Endothelial cell of umbilical vein (primary cell): ENCODE measurements at regions not wholly inside any gene's neighbourhood (a gene's known extent, or its start where the extent isn't known, plus 50 kb on each side); places are given as distances from the start of the nearest gene placed in this dataset.

Source experiments
- BruUV-seq: library from RNA; stranded (reverse); fragments of 400-500 nt; replicated peaks from 2 replicates; lab custom pipeline; 2021; lab: Mats Ljungman, UMichigan
- CTCF ChIA-PET: fragments of 300-600, 350-600 bp; sonication (Branson Sonifier 250); formaldehyde crosslinking; loops from one replicate; lab custom pipeline; 2021; ENCODE audit warnings: antibody characterized with exemption, inconsistent platforms; lab: Charles Lee
- POLR2A ChIA-PET: fragments of 300-600, 350-600 bp; sonication (Branson Sonifier 250); formaldehyde crosslinking; loops from one replicate; lab custom pipeline; 2021; ENCODE audit warnings: antibody characterized with exemption, inconsistent platforms; lab: Charles Lee
- DNase-seq: peaks from one replicate; pipeline ENCODE4 v3.0.0-alpha.2; 2011; ENCODE audit warnings: low read depth, low spot score
- FAIRE-seq: peaks from 2 replicates; lab custom pipeline; 2011; peaks lifted over from hg19 to GRCh38; lab: Jason Lieb, UNC
- H2AFZ ChIP-seq: 2 replicates; pipeline ENCODE4 v1.6.0; 2012; ENCODE audit warnings: low read depth, low read length, control low read depth, inconsistent platforms
- H3K27ac ChIP-seq: 2 replicates; pipeline ENCODE4 v1.5.1; 2011; ENCODE audit warnings: low read depth, mild to moderate bottlenecking, control low read depth, low read length, moderate library complexity; ENCODE audit not compliant: insufficient read depth
- H3K27me3 ChIP-seq, 2 experiments: 2 replicates each; pipeline versions ENCODE4 v1.6.0 to v1.6.1; 2011; ENCODE audit warnings: low read length in 2 of 2, mixed read lengths in 1 of 2; ENCODE audit not compliant: control insufficient read depth in 2 of 2, insufficient read depth in 2 of 2
- H3K36me3 ChIP-seq, 2 experiments: 2 replicates in 1 of 2; 3 replicates in 1 of 2; pipeline ENCODE4 v1.5.1; 2011; ENCODE audit warnings: low read length in 2 of 2, mild to moderate bottlenecking in 1 of 2, moderate library complexity in 1 of 2; ENCODE audit not compliant: control insufficient read depth in 2 of 2, insufficient read depth in 2 of 2; ENCODE audit errors: extremely low read depth in 1 of 2
- H3K4me1 ChIP-seq: 3 replicates; pipeline ENCODE4 v1.5.1; 2011; ENCODE audit warnings: mild to moderate bottlenecking, low read length; ENCODE audit not compliant: control insufficient read depth, insufficient read depth; ENCODE audit errors: extremely low read depth
- H3K4me2 ChIP-seq: 2 replicates; pipeline ENCODE4 v1.6.1; 2011; ENCODE audit warnings: low read length, control low read depth, mixed read lengths; ENCODE audit not compliant: insufficient read depth
- H3K4me3 ChIP-seq, 3 experiments: fragments of 200-600 bp in 1 of 3; sonication (generic), shearing (Covaris generic) in 1 of 3; replicated peaks in 1 of 3; 2 replicates each; pipeline ENCODE4 v1.5.1; 2011 to 2016; ENCODE audit warnings: control low read depth in 3 of 3, low read length in 3 of 3, mild to moderate bottlenecking in 2 of 3, inconsistent platforms in 1 of 3, low read depth in 1 of 3, moderate library complexity in 1 of 3; ENCODE audit not compliant: insufficient read depth in 1 of 3
- H3K79me2 ChIP-seq: 2 replicates; pipeline ENCODE4 v1.6.0; 2012; ENCODE audit warnings: low read length, inconsistent platforms; ENCODE audit not compliant: control insufficient read depth, insufficient read depth
- H3K9ac ChIP-seq: replicated peaks from 2 replicates; pipeline ENCODE3; 2011; ENCODE audit warnings: low read length, control low read depth; ENCODE audit not compliant: insufficient read depth; ENCODE audit errors: extremely low read depth
- H3K9me1 ChIP-seq: replicated peaks from 3 replicates; pipeline ENCODE4 v1.6.0; 2011; ENCODE audit warnings: mild to moderate bottlenecking, low read length; ENCODE audit not compliant: control insufficient read depth, insufficient read depth; ENCODE audit errors: extremely low read depth
- H3K9me3 ChIP-seq: replicated peaks from 2 replicates; pipeline ENCODE4 v1.5.1; 2012; ENCODE audit warnings: low read length, inconsistent platforms; ENCODE audit not compliant: control insufficient read depth, insufficient read depth
- H4K20me1 ChIP-seq: replicated peaks from 2 replicates; pipeline ENCODE3; 2011; ENCODE audit warnings: mild to moderate bottlenecking, low read length; ENCODE audit not compliant: control insufficient read depth, insufficient read depth; ENCODE audit errors: extremely low read depth
- GATA2 ChIP-seq: IDR thresholded peaks from 2 replicates; pipeline ENCODE4 v1.7.0; 2011; ENCODE audit warnings: low read depth, mild to moderate bottlenecking, moderate library complexity, mixed read lengths, low read length; ENCODE audit not compliant: insufficient read length, insufficient read depth
- MYC ChIP-seq: IDR thresholded peaks from one replicate; pipeline ENCODE4 v1.6.1; 2011; ENCODE audit warnings: mild to moderate bottlenecking, low read depth, low read length
- POLR2A ChIP-seq: IDR thresholded peaks from 2 replicates; pipeline ENCODE4 v1.6.1; 2012; ENCODE audit warnings: low read depth, mild to moderate bottlenecking, control low read depth, low read length
- POLR2AphosphoS5 ChIP-seq: IDR thresholded peaks from 2 replicates; pipeline ENCODE4 v1.6.1; 2012; ENCODE audit warnings: low read depth, mild to moderate bottlenecking, control low read depth, low read length, moderate library complexity; ENCODE audit not compliant: insufficient read depth
- dilution Hi-C: fragments of 300-500 bp; cut with MboI; formaldehyde crosslinking; loops from one replicate; pipeline ENCODE4 v1.15.0; 2019; ENCODE audit warnings: low sequenced_read_pairs; ENCODE audit not compliant: extremely low pct_ligation_motif_present
- intact Hi-C: fragments of 100-400 bp; cut with micrococcal nuclease; formaldehyde crosslinking; loops from one replicate; pipeline ENCODE4 v1.10.0; 2022
- TF ChIP-seq, protein P1 (sequence below), 2 donors: IDR thresholded peaks; 1 replicate in 1 of 2; 2 replicates in 1 of 2; pipeline ENCODE4 v1.5.1; 2011; ENCODE audit warnings: low read length in 2 of 2, mild to moderate bottlenecking in 2 of 2, moderate library complexity in 2 of 2, control low read depth in 1 of 2, inconsistent platforms in 1 of 2, low read depth in 1 of 2; ENCODE audit not compliant: insufficient read depth in 1 of 2; ENCODE audit errors: extremely low read depth in 1 of 2
- TF ChIP-seq, protein P2 (sequence below): IDR thresholded peaks from 2 replicates; pipeline ENCODE4 v1.6.1; 2011; ENCODE audit not compliant: insufficient read depth, insufficient read length

DNA sequence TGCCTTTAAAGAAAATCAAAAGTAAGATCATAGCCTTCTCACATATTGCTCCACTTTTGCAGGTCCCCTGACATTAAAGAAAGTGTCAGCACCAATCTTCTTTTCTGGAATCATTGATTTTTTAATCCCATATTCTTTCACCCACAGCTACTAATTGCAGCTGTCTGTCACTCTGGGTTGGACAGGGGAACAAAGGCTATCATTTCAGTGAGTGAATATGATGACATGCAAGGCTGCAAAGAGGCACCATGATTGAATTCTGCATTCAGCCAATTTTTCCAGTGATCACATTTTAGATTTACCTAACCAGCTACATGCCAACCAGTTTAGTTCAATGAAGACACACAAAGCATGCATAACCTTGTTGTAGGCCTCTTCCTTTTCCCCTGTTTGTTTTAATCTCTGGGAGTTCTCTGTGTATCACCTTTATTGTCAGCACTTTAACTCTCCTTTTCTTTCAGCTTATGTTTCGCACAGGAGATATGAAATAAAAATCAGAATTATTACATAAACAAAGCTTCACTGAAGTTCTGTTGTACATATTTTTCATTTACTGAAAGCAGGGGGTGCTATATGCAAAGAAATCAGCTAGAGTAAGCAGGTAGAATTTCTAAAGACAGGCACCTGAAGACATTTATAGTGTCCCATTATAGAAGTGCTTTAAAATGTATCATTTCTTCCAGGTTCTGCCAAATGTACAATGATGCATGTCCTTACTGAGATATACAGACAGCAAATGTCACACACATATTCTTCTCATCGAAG is 584.8 kb downstream of the PLA2G4A start:
- no peak overlapping the region for H3K27ac ChIP-seq
- intact Hi-C loops: no loop called here
- no peaks in the 10 kb centered on the region for H3K36me3 ChIP-seq
- no peak overlapping the region for H3K4me2 ChIP-seq
- dilution Hi-C loops: no loop called here
- POLR2A ChIA-PET: no interaction called here
- DNase-seq (peak; percentile 24), FAIRE-seq (no peak)
- no peaks in the 10 kb centered on the region for H3K79me2 ChIP-seq
- H3K9ac ChIP-seq: no peak overlapping the region
- no peak for TF ChIP-seq POLR2AphosphoS5
- TF ChIP-seq, protein P1, sequence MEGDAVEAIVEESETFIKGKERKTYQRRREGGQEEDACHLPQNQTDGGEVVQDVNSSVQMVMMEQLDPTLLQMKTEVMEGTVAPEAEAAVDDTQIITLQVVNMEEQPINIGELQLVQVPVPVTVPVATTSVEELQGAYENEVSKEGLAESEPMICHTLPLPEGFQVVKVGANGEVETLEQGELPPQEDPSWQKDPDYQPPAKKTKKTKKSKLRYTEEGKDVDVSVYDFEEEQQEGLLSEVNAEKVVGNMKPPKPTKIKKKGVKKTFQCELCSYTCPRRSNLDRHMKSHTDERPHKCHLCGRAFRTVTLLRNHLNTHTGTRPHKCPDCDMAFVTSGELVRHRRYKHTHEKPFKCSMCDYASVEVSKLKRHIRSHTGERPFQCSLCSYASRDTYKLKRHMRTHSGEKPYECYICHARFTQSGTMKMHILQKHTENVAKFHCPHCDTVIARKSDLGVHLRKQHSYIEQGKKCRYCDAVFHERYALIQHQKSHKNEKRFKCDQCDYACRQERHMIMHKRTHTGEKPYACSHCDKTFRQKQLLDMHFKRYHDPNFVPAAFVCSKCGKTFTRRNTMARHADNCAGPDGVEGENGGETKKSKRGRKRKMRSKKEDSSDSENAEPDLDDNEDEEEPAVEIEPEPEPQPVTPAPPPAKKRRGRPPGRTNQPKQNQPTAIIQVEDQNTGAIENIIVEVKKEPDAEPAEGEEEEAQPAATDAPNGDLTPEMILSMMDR (IDR thresholded peaks at IDR 0.05; ENCODE audit: extremely low read depth in 1 of 2, insufficient read depth in 1 of 2, low read depth in 1 of 2, low read length in 2 of 2): no peak
- H2AFZ ChIP-seq: no peak overlapping the region
- H3K4me3 ChIP-seq: no peak overlapping the region
- no TSS peak for BruUV-seq
- H3K27me3 ChIP-seq: no peaks in the 10 kb centered on the region
- no peaks in the 10 kb centered on the region for H4K20me1 ChIP-seq
- H3K9me1 ChIP-seq: no peaks in the 10 kb centered on the region
- CTCF ChIA-PET: interaction anchor here (0.8 to 1.7 kb wide), 13 partner anchors 8 to 1369 kb away, joined by 3 to 10 read pairs (median 3); no protein-coding TSS in a partner anchor
- H3K9me3 ChIP-seq: no peaks in the 10 kb centered on the region
- H3K4me1 ChIP-seq: no peaks in the 10 kb centered on the region

DNA sequence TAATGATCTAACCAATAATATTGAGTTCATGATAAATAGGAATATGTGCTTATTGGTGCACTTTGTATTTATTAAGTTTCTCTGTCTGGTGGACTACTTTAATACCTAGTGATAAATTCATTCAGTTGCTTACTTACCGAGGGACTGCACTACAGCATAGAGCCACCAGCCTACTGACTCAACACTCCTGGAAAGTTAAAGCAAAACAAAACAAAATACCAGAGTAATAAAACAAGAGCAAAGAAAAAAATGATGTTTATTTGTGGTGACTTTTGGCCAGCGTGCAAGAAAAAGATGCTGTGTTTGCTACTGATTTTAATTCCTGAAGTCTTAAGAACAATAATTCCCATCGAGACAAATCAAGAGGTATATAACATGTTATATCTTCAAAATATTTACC is 586.3 kb downstream of the PLA2G4A start:
- CTCF ChIA-PET: interaction anchor here (0.8 kb wide), 1 partner anchor 550 kb away, joined by 3 read pairs; no protein-coding TSS in a partner anchor
- dilution Hi-C loops: no loop called here

More for the DNA sequence above, 586.3 kb downstream of the PLA2G4A start:
- H3K27me3 ChIP-seq: no peaks in the 10 kb centered on the region
- no peak for TF ChIP-seq POLR2A
- no peak for TF ChIP-seq POLR2AphosphoS5
- TF ChIP-seq, protein P2, sequence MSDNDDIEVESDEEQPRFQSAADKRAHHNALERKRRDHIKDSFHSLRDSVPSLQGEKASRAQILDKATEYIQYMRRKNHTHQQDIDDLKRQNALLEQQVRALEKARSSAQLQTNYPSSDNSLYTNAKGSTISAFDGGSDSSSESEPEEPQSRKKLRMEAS: no peak
- no peak for TF ChIP-seq MYC
- TF ChIP-seq, protein P1 (IDR thresholded peaks at IDR 0.05; ENCODE audit: extremely low read depth in 1 of 2, insufficient read depth in 1 of 2, low read depth in 1 of 2, low read length in 2 of 2): no peak
- no peak for TF ChIP-seq GATA2
- H3K9ac ChIP-seq: no peak overlapping the region
- POLR2A ChIA-PET: no interaction called here
- H3K36me3 ChIP-seq: no peaks in the 10 kb centered on the region
- H2AFZ ChIP-seq: no peak overlapping the region
- DNase-seq (no peak), FAIRE-seq (no peak)
- no peaks in the 10 kb centered on the region for H3K9me3 ChIP-seq
- no peak overlapping the region for H3K4me3 ChIP-seq
- no peaks in the 10 kb centered on the region for H4K20me1 ChIP-seq
- BruUV-seq: no TSS peak
- intact Hi-C loops: no loop called here
- H3K4me2 ChIP-seq: no peak overlapping the region
- H3K9me1 ChIP-seq: no peaks in the 10 kb centered on the region
- H3K79me2 ChIP-seq: no peaks in the 10 kb centered on the region
- no peak overlapping the region for H3K27ac ChIP-seq
- no peaks in the 10 kb centered on the region for H3K4me1 ChIP-seq
